Thyroid gland (tissue), 4 donors: ENCODE measurements at regions not wholly inside any gene's neighbourhood (a gene's known extent, or its start where the extent isn't known, plus 50 kb on each side); places are given as distances from the start of the nearest gene placed in this dataset.

ENCODE experiments used
- POLR2A ChIP-seq, 2 donors: fragments of 450-650 bp; IDR thresholded peaks; one replicate each; pipeline ENCODE4 v1.6.1; 2017; ENCODE audit warnings: antibody characterized with exemption in 2 of 2, mild to moderate bottlenecking in 2 of 2, moderate library complexity in 1 of 2
- TF ChIP-seq, protein P1 (sequence below), 6 experiments: fragments of 200-600 bp in 3 of 6; fragments of 450-650 bp in 3 of 6; sonication (generic) in 3 of 6; IDR thresholded peaks; one replicate each; pipeline ENCODE4 v1.5.1; 2016 to 2019; ENCODE audit warnings: antibody characterized with exemption in 6 of 6, mild to moderate bottlenecking in 2 of 6, inconsistent platforms in 1 of 6, moderate library complexity in 1 of 6

- TF ChIP-seq, protein P1, sequence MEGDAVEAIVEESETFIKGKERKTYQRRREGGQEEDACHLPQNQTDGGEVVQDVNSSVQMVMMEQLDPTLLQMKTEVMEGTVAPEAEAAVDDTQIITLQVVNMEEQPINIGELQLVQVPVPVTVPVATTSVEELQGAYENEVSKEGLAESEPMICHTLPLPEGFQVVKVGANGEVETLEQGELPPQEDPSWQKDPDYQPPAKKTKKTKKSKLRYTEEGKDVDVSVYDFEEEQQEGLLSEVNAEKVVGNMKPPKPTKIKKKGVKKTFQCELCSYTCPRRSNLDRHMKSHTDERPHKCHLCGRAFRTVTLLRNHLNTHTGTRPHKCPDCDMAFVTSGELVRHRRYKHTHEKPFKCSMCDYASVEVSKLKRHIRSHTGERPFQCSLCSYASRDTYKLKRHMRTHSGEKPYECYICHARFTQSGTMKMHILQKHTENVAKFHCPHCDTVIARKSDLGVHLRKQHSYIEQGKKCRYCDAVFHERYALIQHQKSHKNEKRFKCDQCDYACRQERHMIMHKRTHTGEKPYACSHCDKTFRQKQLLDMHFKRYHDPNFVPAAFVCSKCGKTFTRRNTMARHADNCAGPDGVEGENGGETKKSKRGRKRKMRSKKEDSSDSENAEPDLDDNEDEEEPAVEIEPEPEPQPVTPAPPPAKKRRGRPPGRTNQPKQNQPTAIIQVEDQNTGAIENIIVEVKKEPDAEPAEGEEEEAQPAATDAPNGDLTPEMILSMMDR (IDR thresholded peaks at IDR 0.05): peak; percentile 13 to 67 (median 54)
- no peak for TF ChIP-seq POLR2A (IDR thresholded peaks at IDR 0.05)
Observed at GRCh38 chrX:43559644-43560043, 96.5 kb upstream of the MAOA start.
